H1 (cell line): ENCODE measurements at regions not wholly inside any gene's neighbourhood (a gene's known extent, or its start where the extent isn't known, plus 50 kb on each side); places are given as distances from the start of the nearest gene placed in this dataset.

ENCODE experiments used
- CTCF ChIA-PET: fragments of 300-600 bp; sonication (Branson Sonifier 250); formaldehyde crosslinking; loops from one replicate; lab custom pipeline; 2021; ENCODE audit not compliant: partially characterized antibody; lab: Charles Lee
- POLR2A ChIA-PET: fragments of 300-600 bp; sonication (Branson Sonifier 250); formaldehyde crosslinking; loops from one replicate; lab custom pipeline; 2021; ENCODE audit warnings: inconsistent platforms; ENCODE audit not compliant: partially characterized antibody; lab: Charles Lee
- DNase-seq, 2 experiments: peaks; one replicate each; pipeline versions ENCODE4 v3.0.0 to v3.0.0-alpha.2; 2010 to 2022; ENCODE audit warnings: low spot score in 2 of 2, low read depth in 1 of 2, mixed read lengths in 1 of 2
- FAIRE-seq: peaks from 2 replicates; lab custom pipeline; 2011; peaks lifted over from hg19 to GRCh38; lab: Jason Lieb, UNC
- H2AFZ ChIP-seq: 2 replicates; pipeline ENCODE4 v1.8.1; 2012; ENCODE audit warnings: low read length, inconsistent platforms
- H2AK5ac ChIP-seq: 2 replicates; pipeline ENCODE4 v1.6.1; 2013; ENCODE audit warnings: low read depth, low read length
- H2BK120ac ChIP-seq: replicated peaks from 2 replicates; pipeline ENCODE3; 2013; ENCODE audit warnings: low read depth, low read length, inconsistent platforms
- H2BK12ac ChIP-seq: 2 replicates; pipeline ENCODE4 v1.6.1; 2013; ENCODE audit warnings: low read depth, low read length
- H2BK15ac ChIP-seq: 2 replicates; pipeline ENCODE4 v1.6.1; 2013; ENCODE audit warnings: low read length
- H2BK20ac ChIP-seq: 2 replicates; pipeline ENCODE4 v1.6.1; 2013; ENCODE audit warnings: low read length
- H2BK5ac ChIP-seq: 2 replicates; pipeline ENCODE4 v1.6.1; 2013; ENCODE audit warnings: low read depth, low read length
- H3K14ac ChIP-seq: 2 replicates; pipeline ENCODE4 v1.6.1; 2013; ENCODE audit warnings: inconsistent platforms; ENCODE audit not compliant: insufficient read length
- H3K18ac ChIP-seq: 2 replicates; pipeline ENCODE4 v1.6.1; 2013; ENCODE audit warnings: low read length; ENCODE audit errors: extremely low read depth
- H3K23ac ChIP-seq: 2 replicates; pipeline ENCODE4 v1.6.1; 2013; ENCODE audit warnings: inconsistent platforms; ENCODE audit not compliant: insufficient read length
- H3K23me2 ChIP-seq: 2 replicates; pipeline ENCODE4 v1.6.1; 2013; ENCODE audit warnings: low read depth, low read length
- H3K27ac ChIP-seq: 2 replicates; pipeline ENCODE4 v1.6.1; 2011; ENCODE audit warnings: low read depth, low read length, inconsistent platforms
- H3K27me3 ChIP-seq, 4 experiments: replicated peaks in 1 of 4; 1 replicate in 1 of 4; 2 replicates in 3 of 4; pipeline versions ENCODE4 v1.6.1 to v1.8.1; 2011 to 2013; ENCODE audit warnings: low read length in 3 of 4, mild to moderate bottlenecking in 3 of 4, inconsistent platforms in 2 of 4, mixed read lengths in 2 of 4, moderate library complexity in 1 of 4; ENCODE audit not compliant: control insufficient read depth in 3 of 4, insufficient read depth in 3 of 4; ENCODE audit errors: extremely low read depth in 1 of 4
- H3K36me3 ChIP-seq, 4 experiments: 2 replicates each; pipeline versions ENCODE4 v1.6.1 to v1.8.1; 2011 to 2013; ENCODE audit warnings: mild to moderate bottlenecking in 4 of 4, low read length in 3 of 4, moderate library complexity in 2 of 4, control low read depth in 1 of 4, inconsistent platforms in 1 of 4; ENCODE audit not compliant: insufficient read depth in 4 of 4, control insufficient read depth in 2 of 4
- H3K4ac ChIP-seq: replicated peaks from 2 replicates; pipeline ENCODE3; 2013; ENCODE audit warnings: low read length, low read depth, mixed read lengths, inconsistent platforms; ENCODE audit not compliant: insufficient read length
- H3K4me1 ChIP-seq, 4 experiments: replicated peaks in 1 of 4; 1 replicate in 1 of 4; 2 replicates in 3 of 4; pipeline versions ENCODE4 v1.6.1 to v1.8.1; 2011 to 2013; ENCODE audit warnings: low read length in 3 of 4, inconsistent platforms in 2 of 4, mixed read lengths in 1 of 4; ENCODE audit not compliant: insufficient read depth in 4 of 4, control insufficient read depth in 3 of 4
- H3K4me2 ChIP-seq, 2 experiments: 2 replicates each; pipeline versions ENCODE4 v1.6.1 to v1.8.1; 2011 to 2013; ENCODE audit warnings: low read depth in 2 of 2, low read length in 2 of 2, control low read depth in 1 of 2, inconsistent platforms in 1 of 2, mild to moderate bottlenecking in 1 of 2; ENCODE audit not compliant: insufficient read depth in 1 of 2
- H3K4me3 ChIP-seq, 4 experiments: fragments of 200-600, 300-600 bp in 1 of 4; sonication (generic), shearing (Covaris generic), sonication (Bioruptor Twin) in 1 of 4; 2 replicates each; pipeline versions ENCODE4 v1.5.1 to v1.8.1; 2011 to 2016; ENCODE audit warnings: low read length in 4 of 4, low read depth in 3 of 4, control low read depth in 2 of 4, inconsistent platforms in 2 of 4, mild to moderate bottlenecking in 2 of 4, mixed read lengths in 1 of 4, moderate library complexity in 1 of 4; ENCODE audit not compliant: insufficient read depth in 2 of 4; ENCODE audit errors: extremely low read depth in 1 of 4
- H3K56ac ChIP-seq: replicated peaks from 2 replicates; pipeline ENCODE3; 2013; ENCODE audit warnings: low read depth, mild to moderate bottlenecking, mixed read lengths, low read length, inconsistent platforms; ENCODE audit not compliant: insufficient read length
- H3K79me1 ChIP-seq: 2 replicates; pipeline ENCODE4 v1.6.1; 2013; ENCODE audit warnings: low read depth, low read length, control low read depth
- H3K79me2 ChIP-seq, 2 experiments: 2 replicates each; pipeline versions ENCODE4 v1.6.1 to v1.8.1; 2012 to 2013; ENCODE audit warnings: low read length in 2 of 2, mild to moderate bottlenecking in 2 of 2, inconsistent platforms in 1 of 2; ENCODE audit not compliant: insufficient read depth in 2 of 2, control insufficient read depth in 1 of 2
- H3K9ac ChIP-seq, 4 experiments: replicated peaks in 1 of 4; 1 replicate in 1 of 4; 2 replicates in 3 of 4; pipeline versions ENCODE4 v1.6.1 to v1.8.1; 2011 to 2013; ENCODE audit warnings: low read depth in 3 of 4, low read length in 3 of 4, control low read depth in 2 of 4, mild to moderate bottlenecking in 2 of 4, moderate library complexity in 2 of 4, inconsistent platforms in 1 of 4; ENCODE audit errors: extremely low read depth in 1 of 4
- H3K9me3 ChIP-seq, 2 experiments: 2 replicates each; pipeline versions ENCODE4 v1.6.1 to v1.8.1; 2012 to 2013; ENCODE audit warnings: mild to moderate bottlenecking in 2 of 2, moderate library complexity in 2 of 2, control low read depth in 1 of 2, inconsistent platforms in 1 of 2, low read depth in 1 of 2, low read length in 1 of 2, mixed read lengths in 1 of 2; ENCODE audit not compliant: insufficient read depth in 2 of 2
- H4K20me1 ChIP-seq, 2 experiments: replicated peaks in 1 of 2; 2 replicates each; pipeline versions ENCODE3 to v1.8.1; 2011 to 2013; ENCODE audit warnings: inconsistent platforms in 2 of 2, low read length in 2 of 2, mild to moderate bottlenecking in 1 of 2; ENCODE audit not compliant: insufficient read depth in 2 of 2, control insufficient read depth in 1 of 2
- H4K5ac ChIP-seq: 2 replicates; pipeline ENCODE4 v1.6.1; 2013; ENCODE audit warnings: low read length, low read depth, mixed read lengths, inconsistent platforms; ENCODE audit not compliant: insufficient read length
- H4K8ac ChIP-seq: 2 replicates; pipeline ENCODE4 v1.8.0; 2013; ENCODE audit warnings: mild to moderate bottlenecking, moderate library complexity, low read length, inconsistent platforms; ENCODE audit not compliant: insufficient read depth; ENCODE audit errors: extremely low read depth
- H4K91ac ChIP-seq: replicated peaks from 2 replicates; pipeline ENCODE3; 2013; ENCODE audit warnings: low read length, mixed read lengths, inconsistent platforms; ENCODE audit not compliant: insufficient read length
- JUN ChIP-seq: IDR thresholded peaks from 2 replicates; pipeline ENCODE4 v1.6.1; 2011; ENCODE audit warnings: low read depth, mild to moderate bottlenecking, improper control_type of control experiment, low read length
- JUND ChIP-seq: IDR thresholded peaks from 2 replicates; pipeline ENCODE4 v1.6.1; 2011; ENCODE audit warnings: mild to moderate bottlenecking, improper control_type of control experiment, low read length
- POLR2AphosphoS5 ChIP-seq: IDR thresholded peaks from 2 replicates; pipeline ENCODE4 v1.6.1; 2011; ENCODE audit warnings: low read depth, low read length
- SAP30 ChIP-seq: fragments of 300-600 bp; sonication (generic); IDR thresholded peaks from 2 replicates; pipeline ENCODE4 v1.7.1; 2012; ENCODE audit warnings: low read length, moderate library complexity, mild to moderate bottlenecking, inconsistent platforms; ENCODE audit not compliant: insufficient read depth, insufficient replicate concordance
- WGBS, 2 experiments: shearing (Covaris generic) in 1 of 2; methylation state at CpG; one replicate each; pipeline versions ENCODE4 v1.1.6 to v1.1.7; 2013 to 2015; ENCODE audit warnings: low lambda C conversion rate in 2 of 2, mixed read lengths in 2 of 2, inconsistent platforms in 1 of 2, low coverage in 1 of 2, missing lambda C conversion rate in 1 of 2; ENCODE audit not compliant: insufficient replicate concordance in 2 of 2, insufficient coverage in 1 of 2, insufficient read length in 1 of 2; ENCODE audit errors: extremely low coverage in 1 of 2, missing lambda C conversion rate in 1 of 2; 5-methylcytosine and 5-hydroxymethylcytosine counted together
- TF ChIP-seq, protein P1 (sequence below), 3 experiments: IDR thresholded peaks; 1 replicate in 2 of 3; 2 replicates in 1 of 3; pipeline versions ENCODE4 v1.5.1 to v1.6.1; 2011; ENCODE audit warnings: low read length in 3 of 3, mild to moderate bottlenecking in 3 of 3, inconsistent platforms in 2 of 3, low read depth in 1 of 3, moderate library complexity in 1 of 3; ENCODE audit not compliant: insufficient read depth in 1 of 3; ENCODE audit errors: control extremely low read depth in 1 of 3

DNA sequence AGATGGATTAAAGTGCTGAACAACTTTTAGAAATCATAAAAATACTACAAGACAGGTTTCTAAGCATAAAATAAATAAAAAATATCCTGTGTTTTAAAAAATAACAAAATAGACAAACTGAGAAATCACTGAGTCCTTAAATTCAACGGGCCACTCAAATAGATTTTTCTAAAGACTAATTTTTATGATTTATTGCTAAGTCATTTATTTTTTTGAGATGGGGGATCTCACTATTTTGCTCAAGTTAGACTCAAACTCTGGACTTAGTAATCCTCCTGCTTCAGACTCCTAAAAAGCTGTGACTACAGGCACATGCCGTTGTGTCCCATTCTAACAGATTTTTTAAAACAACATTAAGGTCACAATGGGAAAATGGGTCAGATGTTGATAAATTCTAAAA lies 121.0 kb upstream of the THSD7A start:
- no peak overlapping the region for H4K5ac ChIP-seq
- H2AK5ac ChIP-seq: no peak overlapping the region
- 52% methylated on average over 2 of the region's 2 CpGs; no CpG with 5 or more reads in 1 of the 2 experiments for WGBS, 2 experiments
- TF ChIP-seq JUN: no peak
- TF ChIP-seq, protein P1, sequence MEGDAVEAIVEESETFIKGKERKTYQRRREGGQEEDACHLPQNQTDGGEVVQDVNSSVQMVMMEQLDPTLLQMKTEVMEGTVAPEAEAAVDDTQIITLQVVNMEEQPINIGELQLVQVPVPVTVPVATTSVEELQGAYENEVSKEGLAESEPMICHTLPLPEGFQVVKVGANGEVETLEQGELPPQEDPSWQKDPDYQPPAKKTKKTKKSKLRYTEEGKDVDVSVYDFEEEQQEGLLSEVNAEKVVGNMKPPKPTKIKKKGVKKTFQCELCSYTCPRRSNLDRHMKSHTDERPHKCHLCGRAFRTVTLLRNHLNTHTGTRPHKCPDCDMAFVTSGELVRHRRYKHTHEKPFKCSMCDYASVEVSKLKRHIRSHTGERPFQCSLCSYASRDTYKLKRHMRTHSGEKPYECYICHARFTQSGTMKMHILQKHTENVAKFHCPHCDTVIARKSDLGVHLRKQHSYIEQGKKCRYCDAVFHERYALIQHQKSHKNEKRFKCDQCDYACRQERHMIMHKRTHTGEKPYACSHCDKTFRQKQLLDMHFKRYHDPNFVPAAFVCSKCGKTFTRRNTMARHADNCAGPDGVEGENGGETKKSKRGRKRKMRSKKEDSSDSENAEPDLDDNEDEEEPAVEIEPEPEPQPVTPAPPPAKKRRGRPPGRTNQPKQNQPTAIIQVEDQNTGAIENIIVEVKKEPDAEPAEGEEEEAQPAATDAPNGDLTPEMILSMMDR (IDR thresholded peaks at IDR 0.05; ENCODE audit: control extremely low read depth in 1 of 3, insufficient read depth in 1 of 3, low read depth in 1 of 3, low read length in 3 of 3): no peak
- TF ChIP-seq SAP30: no peak
- no peak for TF ChIP-seq POLR2AphosphoS5
- TF ChIP-seq JUND: no peak

More for the DNA sequence above, 121.0 kb upstream of the THSD7A start:
- H3K23me2 ChIP-seq: no peaks in the 10 kb centered on the region
- no peak overlapping the region for H2AFZ ChIP-seq
- H3K56ac ChIP-seq: no peak overlapping the region
- no peak overlapping the region for H4K91ac ChIP-seq
- H3K9me3 ChIP-seq: 0 out of 4 replicates have a peak, but pooled peaks cover 0 to 6% of the 10 kb centered on the region in 2 experiments
- no peak overlapping the region for H4K8ac ChIP-seq
- FAIRE-seq (no peak), DNase-seq (no peak)
- H3K4me1 ChIP-seq: no peaks in the 10 kb centered on the region
- no peak overlapping the region for H3K14ac ChIP-seq
- no peak overlapping the region for H3K4ac ChIP-seq
- no peak overlapping the region for H3K4me3 ChIP-seq
- H2BK120ac ChIP-seq: no peak overlapping the region
- no peak overlapping the region for H2BK12ac ChIP-seq
- no peak overlapping the region for H2BK15ac ChIP-seq
- H3K23ac ChIP-seq: no peak overlapping the region
- CTCF ChIA-PET: no interaction called here
- H3K4me2 ChIP-seq: no peak overlapping the region
- POLR2A ChIA-PET: no interaction called here
- H2BK5ac ChIP-seq: no peak overlapping the region
- H2BK20ac ChIP-seq: no peak overlapping the region
- no peaks in the 10 kb centered on the region for H3K79me1 ChIP-seq
- no peaks in the 10 kb centered on the region for H3K36me3 ChIP-seq
- no peak overlapping the region for H3K18ac ChIP-seq
- no peak overlapping the region for H3K9ac ChIP-seq
- H3K27ac ChIP-seq: no peak overlapping the region
- H3K79me2 ChIP-seq: no peaks in the 10 kb centered on the region
- no peaks in the 10 kb centered on the region for H3K27me3 ChIP-seq
- H4K20me1 ChIP-seq: no peaks in the 10 kb centered on the region
